Uterus (tissue), 2 donors: ENCODE measurements at regions not wholly inside any gene's neighbourhood (a gene's known extent, or its start where the extent isn't known, plus 50 kb on each side); places are given as distances from the start of the nearest gene placed in this dataset.

Experiments used
- POLR2A ChIP-seq, 2 donors: fragments of 450-650 bp; IDR thresholded peaks; one replicate each; pipeline ENCODE4 v1.6.1; 2016; ENCODE audit warnings: antibody characterized with exemption in 2 of 2, mild to moderate bottlenecking in 1 of 2, moderate library complexity in 1 of 2
- TF ChIP-seq, protein P1 (sequence below), 4 experiments: fragments of 200-600 bp in 2 of 4; fragments of 450-650 bp in 2 of 4; sonication (generic) in 2 of 4; IDR thresholded peaks; one replicate each; pipeline ENCODE4 v1.5.1; 2016 to 2019; ENCODE audit warnings: antibody characterized with exemption in 4 of 4, mild to moderate bottlenecking in 2 of 4, moderate library complexity in 1 of 4

DNA sequence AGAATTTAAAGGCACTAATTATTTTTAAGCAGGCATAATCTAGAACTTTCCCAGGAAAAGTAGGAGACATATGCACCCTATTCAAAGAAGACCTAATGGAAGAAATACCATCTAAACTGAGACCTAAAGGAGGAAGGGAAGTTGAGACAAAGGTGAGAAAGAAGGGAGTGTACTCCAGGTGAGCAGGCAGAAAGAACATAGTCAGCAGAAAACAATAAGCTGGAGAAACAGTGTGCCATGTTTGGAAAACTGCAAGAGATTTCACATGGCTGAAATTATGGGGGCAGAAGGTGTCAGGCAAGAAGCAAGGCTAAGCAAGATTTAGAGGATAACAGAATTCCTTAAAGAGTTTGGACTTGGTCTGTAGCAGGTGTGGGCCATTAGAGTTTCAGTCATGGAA, 167.0 kb upstream of the USP25 start:
- TF ChIP-seq, protein P1, sequence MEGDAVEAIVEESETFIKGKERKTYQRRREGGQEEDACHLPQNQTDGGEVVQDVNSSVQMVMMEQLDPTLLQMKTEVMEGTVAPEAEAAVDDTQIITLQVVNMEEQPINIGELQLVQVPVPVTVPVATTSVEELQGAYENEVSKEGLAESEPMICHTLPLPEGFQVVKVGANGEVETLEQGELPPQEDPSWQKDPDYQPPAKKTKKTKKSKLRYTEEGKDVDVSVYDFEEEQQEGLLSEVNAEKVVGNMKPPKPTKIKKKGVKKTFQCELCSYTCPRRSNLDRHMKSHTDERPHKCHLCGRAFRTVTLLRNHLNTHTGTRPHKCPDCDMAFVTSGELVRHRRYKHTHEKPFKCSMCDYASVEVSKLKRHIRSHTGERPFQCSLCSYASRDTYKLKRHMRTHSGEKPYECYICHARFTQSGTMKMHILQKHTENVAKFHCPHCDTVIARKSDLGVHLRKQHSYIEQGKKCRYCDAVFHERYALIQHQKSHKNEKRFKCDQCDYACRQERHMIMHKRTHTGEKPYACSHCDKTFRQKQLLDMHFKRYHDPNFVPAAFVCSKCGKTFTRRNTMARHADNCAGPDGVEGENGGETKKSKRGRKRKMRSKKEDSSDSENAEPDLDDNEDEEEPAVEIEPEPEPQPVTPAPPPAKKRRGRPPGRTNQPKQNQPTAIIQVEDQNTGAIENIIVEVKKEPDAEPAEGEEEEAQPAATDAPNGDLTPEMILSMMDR (IDR thresholded peaks at IDR 0.05), result no peak
- no peak for TF ChIP-seq POLR2A (IDR thresholded peaks at IDR 0.05)
